Gastrocnemius medialis (tissue), 4 donors: ENCODE measurements at regions not wholly inside any gene's neighbourhood (a gene's known extent, or its start where the extent isn't known, plus 50 kb on each side); places are given as distances from the start of the nearest gene placed in this dataset.

Experiments
- POLR2A ChIP-seq, 2 donors: fragments of 450-650 bp; IDR thresholded peaks; one replicate each; pipeline ENCODE4 v1.6.1; 2017; ENCODE audit warnings: antibody characterized with exemption in 2 of 2, mild to moderate bottlenecking in 2 of 2, moderate library complexity in 2 of 2
- TF ChIP-seq, protein P1 (sequence below), 5 experiments: fragments of 450-650 bp in 3 of 5; fragments of 200-600 bp in 2 of 5; sonication (generic) in 2 of 5; IDR thresholded peaks in 4 of 5; conservative IDR thresholded peaks in 1 of 5; 1 replicate in 4 of 5; 2 replicates in 1 of 5; pipeline ENCODE4 v1.5.1; 2016 to 2019; ENCODE audit warnings: antibody characterized with exemption in 5 of 5, mild to moderate bottlenecking in 3 of 5, moderate library complexity in 3 of 5

DNA sequence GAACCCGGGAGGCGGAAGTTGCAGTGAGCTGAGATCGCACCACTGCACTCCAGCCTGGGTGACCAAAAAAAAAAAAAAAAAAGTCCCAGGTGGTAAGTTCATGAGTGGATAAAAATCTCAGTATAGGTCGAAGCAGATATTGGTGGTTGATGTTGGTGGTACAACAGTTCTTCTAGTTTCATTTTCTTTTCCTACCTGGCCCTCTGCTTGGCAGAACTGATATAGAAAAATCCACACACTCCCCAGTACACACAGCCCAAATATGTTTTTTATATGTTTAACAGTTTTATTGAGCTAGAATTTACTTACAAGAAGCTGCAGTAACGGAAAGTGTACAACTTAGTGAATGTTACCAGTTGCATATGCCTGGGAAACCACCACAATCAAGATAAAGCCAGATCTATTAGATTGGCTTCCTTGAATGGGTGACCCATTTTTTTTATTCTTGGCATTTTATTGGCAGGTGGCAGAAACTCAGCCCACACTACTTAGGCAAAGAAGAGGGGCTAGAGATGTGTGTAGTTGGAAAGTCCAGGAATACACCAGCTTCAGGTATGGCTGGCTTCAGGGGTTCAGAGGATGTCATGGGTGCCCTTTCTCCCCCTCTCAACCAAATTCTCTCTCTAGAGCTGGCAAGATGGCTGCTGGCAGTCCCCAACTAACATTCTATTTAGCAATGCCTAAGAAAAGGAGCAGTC, 118.3 kb upstream of the SLC25A33 start:
- TF ChIP-seq, protein P1, sequence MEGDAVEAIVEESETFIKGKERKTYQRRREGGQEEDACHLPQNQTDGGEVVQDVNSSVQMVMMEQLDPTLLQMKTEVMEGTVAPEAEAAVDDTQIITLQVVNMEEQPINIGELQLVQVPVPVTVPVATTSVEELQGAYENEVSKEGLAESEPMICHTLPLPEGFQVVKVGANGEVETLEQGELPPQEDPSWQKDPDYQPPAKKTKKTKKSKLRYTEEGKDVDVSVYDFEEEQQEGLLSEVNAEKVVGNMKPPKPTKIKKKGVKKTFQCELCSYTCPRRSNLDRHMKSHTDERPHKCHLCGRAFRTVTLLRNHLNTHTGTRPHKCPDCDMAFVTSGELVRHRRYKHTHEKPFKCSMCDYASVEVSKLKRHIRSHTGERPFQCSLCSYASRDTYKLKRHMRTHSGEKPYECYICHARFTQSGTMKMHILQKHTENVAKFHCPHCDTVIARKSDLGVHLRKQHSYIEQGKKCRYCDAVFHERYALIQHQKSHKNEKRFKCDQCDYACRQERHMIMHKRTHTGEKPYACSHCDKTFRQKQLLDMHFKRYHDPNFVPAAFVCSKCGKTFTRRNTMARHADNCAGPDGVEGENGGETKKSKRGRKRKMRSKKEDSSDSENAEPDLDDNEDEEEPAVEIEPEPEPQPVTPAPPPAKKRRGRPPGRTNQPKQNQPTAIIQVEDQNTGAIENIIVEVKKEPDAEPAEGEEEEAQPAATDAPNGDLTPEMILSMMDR (IDR thresholded peaks at IDR 0.05 in 4 of 5, conservative IDR thresholded peaks at IDR 0.05 in 1 of 5): no peak
- TF ChIP-seq POLR2A (IDR thresholded peaks at IDR 0.05): no peak
